Gastroesophageal sphincter (tissue), 4 donors: ENCODE measurements at regions not wholly inside any gene's neighbourhood (a gene's known extent, or its start where the extent isn't known, plus 50 kb on each side); places are given as distances from the start of the nearest gene placed in this dataset.

Source experiments
- ATAC-seq: fragments of 150-250 bp; one replicate; pipeline ENCODE4 v1.9.1; 2016; ENCODE audit warnings: mild to moderate bottlenecking, moderate library complexity
- H3K27ac ChIP-seq, 4 donors: fragments of 200-600 bp; sonication (generic) in 3 of 4; 1 replicate in 3 of 4; 2 replicates in 1 of 4; pipeline ENCODE4 v1.5.1; 2016 to 2019
- H3K27me3 ChIP-seq: fragments of 200-600 bp; sonication (generic); one replicate; pipeline ENCODE4 v1.5.1; 2019
- H3K36me3 ChIP-seq, 2 donors: fragments of 200-600 bp; sonication (generic); one replicate each; pipeline ENCODE4 v1.5.1; 2019; ENCODE audit warnings: control low read depth in 1 of 2
- H3K4me1 ChIP-seq, 3 donors: fragments of 200-600 bp; sonication (generic); 1 replicate in 2 of 3; 2 replicates in 1 of 3; pipeline ENCODE4 v1.5.1; 2016 to 2019; ENCODE audit warnings: control low read depth in 2 of 3
- H3K4me3 ChIP-seq, 2 donors: fragments of 200-600 bp; sonication (generic); one replicate each; pipeline ENCODE4 v1.5.1; 2019; ENCODE audit warnings: mild to moderate bottlenecking in 1 of 2, moderate library complexity in 1 of 2
- H3K9me3 ChIP-seq, 3 donors: fragments of 200-600 bp; sonication (generic); one replicate each; pipeline ENCODE4 v1.5.1; 2017 to 2019; ENCODE audit warnings: control low read depth in 2 of 3
- CTCF ChIP-seq, 4 experiments: fragments of 200-600 bp in 2 of 4; fragments of 450-650 bp in 2 of 4; sonication (generic) in 1 of 4; IDR thresholded peaks; one replicate each; pipeline ENCODE4 v1.5.1; 2017 to 2019; ENCODE audit warnings: antibody characterized with exemption in 4 of 4, mild to moderate bottlenecking in 2 of 4, moderate library complexity in 2 of 4
- EP300 ChIP-seq: sonication (generic); formaldehyde crosslinking; IDR thresholded peaks from one replicate; pipeline ENCODE4 v1.6.1; 2017; ENCODE audit warnings: antibody characterized with exemption, mild to moderate bottlenecking
- POLR2A ChIP-seq, 2 donors: fragments of 450-650 bp; IDR thresholded peaks; one replicate each; pipeline ENCODE4 v1.6.1; 2017; ENCODE audit warnings: antibody characterized with exemption in 2 of 2, mild to moderate bottlenecking in 2 of 2, moderate library complexity in 1 of 2
- POLR2AphosphoS5 ChIP-seq: sonication (generic); formaldehyde crosslinking; IDR thresholded peaks from one replicate; pipeline ENCODE4 v1.6.1; 2017; ENCODE audit warnings: antibody characterized with exemption
- WGBS, 2 donors: methylation state at CpG; one replicate each; pipeline ENCODE4 v1.1.5; 2018; ENCODE audit warnings: low coverage in 1 of 2; 5-methylcytosine and 5-hydroxymethylcytosine counted together

DNA sequence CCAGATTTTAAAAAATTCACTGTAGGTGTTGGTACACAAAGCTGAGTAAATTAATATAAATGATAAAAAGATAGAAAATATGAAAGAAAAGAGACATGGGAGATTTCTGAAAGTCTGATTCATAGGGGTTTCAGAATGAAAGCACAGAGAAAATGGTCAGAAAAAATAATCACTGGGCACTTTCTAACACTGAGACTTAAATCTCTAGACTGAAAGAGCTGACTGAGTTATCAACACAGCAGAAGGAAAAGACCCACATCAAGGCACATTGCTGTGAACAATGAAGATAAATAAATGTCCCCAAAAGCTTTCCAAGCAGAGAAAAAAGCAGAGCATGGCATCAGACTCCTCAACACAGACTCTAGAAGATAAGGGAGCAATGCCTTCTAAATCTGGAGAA, 277.2 kb downstream of the BCL2 start:
- ATAC-seq, result no peak
- H3K9me3 ChIP-seq, result peaks cover 0 to 4% (median 0%) of the 10 kb centered on the region in 3 donors
- no peaks in the 10 kb centered on the region for H3K4me1 ChIP-seq
- peaks cover 7% of the 10 kb centered on the region for H3K27me3 ChIP-seq
- H3K4me3 ChIP-seq, result no peak overlapping the region
- no peak overlapping the region for H3K27ac ChIP-seq
- TF ChIP-seq POLR2A (IDR thresholded peaks at IDR 0.05) (no peak), POLR2AphosphoS5 (no peak), EP300 (no peak), CTCF (IDR thresholded peaks at IDR 0.05) (no peak)
- no peaks in the 10 kb centered on the region for H3K36me3 ChIP-seq

GRCh38 chr18:63040788-63041410, 278.7 kb downstream of the BCL2 start:
- 43 to 100% methylated on average over 2 to 4 of the region's 4 CpGs for WGBS, 2 donors
- Histone ChIP-seq H3K27ac (no peak overlapping the region), H3K36me3 (no peaks in the 10 kb centered on the region), H3K9me3 (peaks cover 0 to 4% (median 0%) of the 10 kb centered on the region in 3 donors), H3K4me3 (no peak overlapping the region), H3K27me3 (peaks cover 1% of the 10 kb centered on the region), H3K4me1 (no peaks in the 10 kb centered on the region)
- TF ChIP-seq CTCF (IDR thresholded peaks at IDR 0.05) (no peak), EP300 (no peak), POLR2AphosphoS5 (no peak), POLR2A (IDR thresholded peaks at IDR 0.05) (no peak)
- no peak for ATAC-seq

GRCh38 chr18:63037491-63037890, 282.1 kb downstream of the BCL2 start:
- no peaks in the 10 kb centered on the region for H3K4me1 ChIP-seq
- peaks cover 0 to under 1% (median 0%) of the 10 kb centered on the region in 3 donors for H3K9me3 ChIP-seq
- no peak for ATAC-seq
- H3K4me3 ChIP-seq, result no peak overlapping the region
- TF ChIP-seq EP300 (no peak), POLR2A (IDR thresholded peaks at IDR 0.05) (no peak), CTCF (IDR thresholded peaks at IDR 0.05) (no peak), POLR2AphosphoS5 (no peak)
- no peak overlapping the region for H3K27ac ChIP-seq
- H3K36me3 ChIP-seq, result no peaks in the 10 kb centered on the region
- no peaks in the 10 kb centered on the region for H3K27me3 ChIP-seq
- 85 to 87% methylated on average over 2 of the region's 2 CpGs for WGBS, 2 donors

DNA sequence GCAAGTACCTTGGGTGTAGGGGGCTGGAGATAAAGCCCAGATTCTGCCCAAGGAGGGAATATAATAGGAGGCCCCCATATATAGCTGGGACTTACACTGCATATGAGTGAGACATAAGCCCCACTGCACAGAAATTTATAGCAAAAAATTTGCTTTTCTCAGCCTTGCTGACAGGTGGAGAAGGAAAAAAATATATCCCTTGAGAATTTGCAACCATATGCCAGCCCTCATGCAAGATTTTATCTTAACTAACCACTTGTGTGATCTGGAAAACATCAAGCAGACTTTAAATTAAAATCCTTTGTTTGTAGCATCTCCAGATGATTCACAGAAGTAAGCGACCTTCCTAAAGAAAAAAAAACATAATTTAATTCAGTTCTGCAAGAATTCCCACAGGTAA, 288.2 kb downstream of the BCL2 start:
- no peak for ATAC-seq
- no peak for TF ChIP-seq POLR2AphosphoS5
- H3K4me1 ChIP-seq, result no peaks in the 10 kb centered on the region
- 71% methylated on average over 1 of the region's 1 CpG; no CpG with 5 or more reads in 1 of the 2 donors for WGBS, 2 donors
- H3K9me3 ChIP-seq, result no peaks in the 10 kb centered on the region
- H3K27ac ChIP-seq, result no peak overlapping the region
- no peak overlapping the region for H3K4me3 ChIP-seq
- H3K36me3 ChIP-seq, result no peaks in the 10 kb centered on the region
- no peaks in the 10 kb centered on the region for H3K27me3 ChIP-seq
